HG03175 (cell line): ENCODE measurements at regions not wholly inside any gene's neighbourhood (a gene's known extent, or its start where the extent isn't known, plus 50 kb on each side); places are given as distances from the start of the nearest gene placed in this dataset.

Experiments
- ATAC-seq: cut with Tn5 transposase; IDR thresholded peaks from one replicate; pipeline ENCODE4 v1.9.1; 2021; ENCODE audit warnings: mild to moderate bottlenecking, moderate library complexity; ENCODE audit not compliant: unreplicated experiment

- no peak for ATAC-seq
Measured at GRCh38 chr10:91691981-91692380, 59.1 kb upstream of the PPP1R3C start.

GRCh38 chr10:91690996-91691676 is 58.3 kb upstream of the PPP1R3C start:
- ATAC-seq = no peak

- no peak for ATAC-seq
Measured at GRCh38 chr10:91690412-91690811, 57.5 kb upstream of the PPP1R3C start.

GRCh38 chr10:91689731-91690168 is 56.9 kb upstream of the PPP1R3C start:
- no peak for ATAC-seq

- ATAC-seq = no peak
Measured at GRCh38 chr10:91684841-91685240, 52.0 kb upstream of the PPP1R3C start.

GRCh38 chr10:91683975-91684374 is 51.1 kb upstream of the PPP1R3C start:
- no peak for ATAC-seq

- no peak for ATAC-seq
Measured at GRCh38 chr10:91682912-91683311, 50.0 kb upstream of the PPP1R3C start.
